K562 (cell line): ENCODE measurements at regions not wholly inside any gene's neighbourhood (a gene's known extent, or its start where the extent isn't known, plus 50 kb on each side); places are given as distances from the start of the nearest gene placed in this dataset.

ENCODE experiments used
- ATAC-seq: fragments of 200-7000 bp; cut with Tn5 transposase; 3 replicates; pipeline ENCODE4 v1.9.1; 2020; ENCODE audit warnings: moderate library complexity
- BruUV-seq: library from RNA; stranded (reverse); fragments of 400-500 nt; replicated peaks from 2 replicates; lab custom pipeline; 2021; lab: Mats Ljungman, UMichigan
- CTCF ChIA-PET: fragments of 300-600 bp; formaldehyde crosslinking; extraction: SDS; loops from one replicate; lab custom pipeline; 2021; ENCODE audit warnings: low intra/inter-chr PET ratio; lab: Yijun Ruan, JAX
- POLR2A ChIA-PET: fragments of 300-600, 350-650 bp; sonication (Branson Sonifier 250); formaldehyde crosslinking; extraction: SDS; loops from one replicate; lab custom pipeline; 2021; ENCODE audit warnings: antibody characterized with exemption, inconsistent platforms; lab: Yijun Ruan, JAX
- DNase-seq, 4 experiments: peaks; one replicate each; pipeline versions ENCODE4 v3.0.0 to v3.0.0-alpha.2; 2011 to 2018; ENCODE audit warnings: low spot score in 3 of 4, mixed read lengths in 3 of 4; ENCODE audit errors: extremely low read depth in 1 of 4
- FAIRE-seq: peaks from 2 replicates; lab custom pipeline; 2011; peaks lifted over from hg19 to GRCh38; lab: Jason Lieb, UNC
- H2AFZ ChIP-seq: 2 replicates; pipeline ENCODE4 v1.6.0; 2011; ENCODE audit warnings: low read depth, low read length, control low read depth, inconsistent platforms
- H3K27ac ChIP-seq: fragments of 200-600 bp; 3 replicates; pipeline ENCODE4 v1.8.0; 2011; ENCODE audit warnings: low read depth, mild to moderate bottlenecking, control low read depth, inconsistent platforms, low read length, moderate library complexity, mixed read lengths; ENCODE audit errors: extremely low read depth
- H3K27me3 ChIP-seq, 2 experiments: fragments of 300-600 bp in 1 of 2; 2 replicates in 1 of 2; 3 replicates in 1 of 2; pipeline versions ENCODE4 v1.6.0 to v1.8.0; 2011; ENCODE audit warnings: inconsistent platforms in 2 of 2, low read length in 2 of 2, mild to moderate bottlenecking in 1 of 2, mixed read lengths in 1 of 2, moderate library complexity in 1 of 2; ENCODE audit not compliant: control insufficient read depth in 2 of 2, insufficient read depth in 2 of 2
- H3K36me3 ChIP-seq: fragments of 300-600 bp; 3 replicates; pipeline ENCODE4 v1.8.0; 2011; ENCODE audit warnings: mild to moderate bottlenecking, low read length, inconsistent platforms; ENCODE audit not compliant: control insufficient read depth, insufficient read depth
- H3K4me1 ChIP-seq, 2 experiments: fragments of 200-600 bp in 1 of 2; replicated peaks in 1 of 2; 2 replicates in 1 of 2; 3 replicates in 1 of 2; pipeline versions ENCODE4 v1.5.1 to v1.8.0; 2011; ENCODE audit warnings: inconsistent platforms in 2 of 2, low read length in 2 of 2, mild to moderate bottlenecking in 1 of 2, mixed read lengths in 1 of 2, moderate library complexity in 1 of 2; ENCODE audit not compliant: control insufficient read depth in 2 of 2, insufficient read depth in 2 of 2
- H3K4me2 ChIP-seq: 2 replicates; pipeline ENCODE4 v1.6.1; 2011; ENCODE audit warnings: low read length, control low read depth, inconsistent platforms, mixed read lengths; ENCODE audit not compliant: insufficient read depth
- H3K4me3 ChIP-seq: fragments of 200-600 bp; sonication (generic), shearing (Covaris generic); 2 replicates; pipeline ENCODE4 v1.5.1; 2016; ENCODE audit warnings: control low read depth, inconsistent platforms
- H3K79me2 ChIP-seq: fragments of 200-600 bp; 3 replicates; pipeline ENCODE4 v1.8.0; 2011; ENCODE audit warnings: low read length, inconsistent platforms; ENCODE audit not compliant: control insufficient read depth, insufficient read depth
- H3K9ac ChIP-seq, 2 experiments: 2 replicates each; pipeline versions ENCODE4 v1.6.0 to v1.6.1; 2011; ENCODE audit warnings: low read depth in 2 of 2, low read length in 2 of 2, control low read depth in 1 of 2, inconsistent platforms in 1 of 2, mild to moderate bottlenecking in 1 of 2, mixed read lengths in 1 of 2; ENCODE audit not compliant: insufficient read depth in 1 of 2
- H3K9me1 ChIP-seq: one replicate; pipeline ENCODE4 v1.6.0; 2011; ENCODE audit warnings: inconsistent platforms, mild to moderate bottlenecking, low read length, moderate library complexity; ENCODE audit not compliant: control insufficient read depth, insufficient read depth
- H3K9me3 ChIP-seq: replicated peaks from 2 replicates; pipeline ENCODE4 v1.5.1; 2011; ENCODE audit warnings: low read depth, low read length, inconsistent platforms; ENCODE audit not compliant: control insufficient read depth, insufficient read depth
- H4K20me1 ChIP-seq: replicated peaks from 2 replicates; pipeline ENCODE4 v1.6.1; 2011; ENCODE audit warnings: low read length, inconsistent platforms, mixed read lengths; ENCODE audit not compliant: control insufficient read depth, insufficient read depth
- E2F5 ChIP-seq: sonication (generic); formaldehyde crosslinking; IDR thresholded peaks from 2 replicates; pipeline ENCODE4 v1.8.0; 2022; ENCODE audit warnings: mild to moderate bottlenecking, missing genetic modification reagents
- FOXK1 ChIP-seq: sonication (generic); formaldehyde crosslinking; IDR thresholded peaks from 2 replicates; pipeline ENCODE4 v1.8.0; 2022; ENCODE audit warnings: missing genetic modification reagents, mild to moderate bottlenecking, borderline replicate concordance
- NCOA4 ChIP-seq: fragments of 450-650 bp; IDR thresholded peaks from 2 replicates; pipeline ENCODE4 v1.6.1; 2018; ENCODE audit warnings: mild to moderate bottlenecking; ENCODE audit not compliant: partially characterized antibody
- RBM17 ChIP-seq: fragments of 200-400 bp; formaldehyde crosslinking; IDR thresholded peaks from 2 replicates; pipeline ENCODE4 v1.6.1; 2017; ENCODE audit warnings: low read depth, mild to moderate bottlenecking, low read length, borderline replicate concordance
- SIN3A ChIP-seq, 2 experiments: fragments of 150-350 bp in 1 of 2; IDR thresholded peaks; 2 replicates each; pipeline ENCODE4 v1.6.1; 2011 to 2016; ENCODE audit warnings: borderline replicate concordance in 2 of 2, low read depth in 2 of 2, low read length in 2 of 2, mild to moderate bottlenecking in 2 of 2, moderate library complexity in 2 of 2; ENCODE audit not compliant: control insufficient read depth in 1 of 2
- STAT5A ChIP-seq: IDR thresholded peaks from 2 replicates; pipeline ENCODE4 v1.6.1; 2012; ENCODE audit warnings: low read length, inconsistent platforms, borderline replicate concordance
- ZFX ChIP-seq: sonication (generic); formaldehyde crosslinking; IDR thresholded peaks from 2 replicates; pipeline ENCODE4 v1.8.0; 2022; ENCODE audit warnings: mild to moderate bottlenecking, missing genetic modification reagents, moderate library complexity
- ZNF830 ChIP-seq: fragments of 250-450 bp; sonication (Bioruptor Pico); IDR thresholded peaks from 2 replicates; pipeline ENCODE4 v1.5.0; 2021; ENCODE audit warnings: mild to moderate bottlenecking
- ZSCAN29 ChIP-seq: fragments of 450-650 bp; IDR thresholded peaks from 2 replicates; pipeline ENCODE4 v1.6.1; 2017
- WGBS: fragments of 100-300 bp; shearing (Covaris generic); methylation state at CpG from one replicate; pipeline ENCODE4 v1.1.6; 2016; ENCODE audit warnings: low coverage, mixed read lengths; ENCODE audit not compliant: insufficient coverage; ENCODE audit errors: missing lambda C conversion rate; 5-methylcytosine and 5-hydroxymethylcytosine counted together
- in situ Hi-C: fragments of 300-500 bp; cut with MboI; formaldehyde crosslinking; loops from 4 replicates; pipeline ENCODE4 v1.15.0; 2018; ENCODE audit warnings: inconsistent platforms, mixed read lengths
- intact Hi-C: fragments of 100-400 bp; cut with micrococcal nuclease; formaldehyde crosslinking; loops from 2 replicates; pipeline ENCODE4 v1.14.2; 2022

GRCh38 chr1:81208441-81208840 is 592.3 kb upstream of the ADGRL2 start:
- no peak overlapping the region for H3K27ac ChIP-seq
- no peak overlapping the region for H3K4me2 ChIP-seq
- in situ Hi-C loops: no loop called here
- no peaks in the 10 kb centered on the region for H3K36me3 ChIP-seq
- H3K9ac ChIP-seq: no peak overlapping the region
- DNase-seq: no peak
- TF ChIP-seq FOXK1 (CRISPR knock-in tag) (no peak), SIN3A (IDR thresholded peaks at IDR 0.05; ENCODE audit: borderline replicate concordance in 2 of 2, control insufficient read depth in 1 of 2, low read depth in 2 of 2, low read length in 2 of 2) (no peak), ZSCAN29 (no peak), NCOA4 (no peak), ZFX (CRISPR knock-in tag) (no peak), STAT5A (no peak), E2F5 (CRISPR knock-in tag) (no peak), RBM17 (no peak), ZNF830 (CRISPR knock-in tag) (no peak)
- TF ChIP-seq, all 486 proteins: peak for 0
- ATAC-seq (no peak), FAIRE-seq (no peak)
- BruUV-seq: no TSS peak
- Histone ChIP-seq H3K4me3 (no peak overlapping the region), H3K79me2 (no peaks in the 10 kb centered on the region), H2AFZ (no peak overlapping the region), H3K9me3 (0 out of 2 replicates have a peak, but pooled peaks cover 3% of the 10 kb centered on the region), H4K20me1 (no peaks in the 10 kb centered on the region), H3K4me1 (no peaks in the 10 kb centered on the region), H3K27me3 (no peaks in the 10 kb centered on the region), H3K9me1 (no peaks in the 10 kb centered on the region)
- ChIA-PET CTCF (no interaction called here), POLR2A (no interaction called here)
- intact Hi-C loops: no loop called here
- WGBS: under 1% methylated on average over 13 of the region's 13 CpGs
